ENCODE measurements at regions not wholly inside any gene's neighbourhood (a gene's known extent, or its start where the extent isn't known, plus 50 kb on each side); places are given as distances from the start of the nearest gene placed in this dataset.
A peak's percentile ranks its signal among the peaks of the same experiment; 100 is the strongest.

DNA sequence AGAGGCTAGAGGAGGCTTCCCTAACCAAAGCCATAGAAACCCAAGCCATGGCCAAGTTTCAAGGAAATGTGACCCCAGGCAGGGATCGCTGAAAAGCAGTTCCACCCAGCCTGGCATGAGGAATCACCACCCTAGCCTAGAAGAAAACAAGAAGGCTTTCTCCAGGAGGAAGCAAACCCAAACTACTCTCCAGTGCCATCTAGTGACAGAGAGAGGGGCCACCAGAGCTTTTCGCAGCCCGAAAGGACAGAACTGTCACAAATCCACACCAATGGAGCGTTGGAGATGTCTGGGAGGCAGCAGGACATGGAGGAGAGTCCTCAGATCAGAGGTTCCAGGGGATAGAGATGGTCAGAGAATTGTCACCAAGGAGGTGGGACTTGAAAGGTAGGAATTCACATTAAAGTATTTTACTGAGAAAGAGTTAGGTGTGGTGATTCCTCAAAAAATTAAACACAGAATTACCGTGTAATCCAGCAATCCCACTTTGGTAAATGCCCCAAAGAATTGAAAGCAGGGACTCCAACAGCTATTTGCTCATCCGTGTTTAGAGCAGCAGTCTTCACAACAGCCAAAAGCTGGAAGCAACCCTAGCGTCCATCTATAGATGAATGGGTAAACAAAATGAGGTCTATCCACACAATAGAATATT, 67.3 kb upstream of the NUP50 start:
- DNase-seq (ENCODE audit: low spot score), result peak; percentile 43

DNA sequence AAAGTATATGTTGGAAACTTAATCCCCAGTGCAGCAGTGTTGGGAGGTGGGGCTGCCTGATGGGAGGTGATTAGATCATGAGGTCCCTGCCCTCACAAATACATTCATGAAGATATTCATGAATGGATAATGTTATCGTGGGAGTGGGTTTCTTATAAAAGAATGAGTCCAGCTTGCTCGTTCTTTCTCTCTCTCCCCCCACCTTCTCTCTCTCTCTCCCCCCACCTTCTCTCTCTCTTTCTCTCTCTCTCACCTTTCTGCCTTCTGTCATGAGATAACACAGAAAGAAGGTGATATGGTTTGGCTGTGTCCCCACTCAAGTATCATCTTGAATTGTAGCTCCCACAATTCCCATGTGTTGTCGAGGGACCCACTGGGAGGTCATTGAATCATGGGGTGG, 66.7 kb upstream of the NUP50 start:
- DNase-seq (ENCODE audit: low spot score), result no peak

DNA sequence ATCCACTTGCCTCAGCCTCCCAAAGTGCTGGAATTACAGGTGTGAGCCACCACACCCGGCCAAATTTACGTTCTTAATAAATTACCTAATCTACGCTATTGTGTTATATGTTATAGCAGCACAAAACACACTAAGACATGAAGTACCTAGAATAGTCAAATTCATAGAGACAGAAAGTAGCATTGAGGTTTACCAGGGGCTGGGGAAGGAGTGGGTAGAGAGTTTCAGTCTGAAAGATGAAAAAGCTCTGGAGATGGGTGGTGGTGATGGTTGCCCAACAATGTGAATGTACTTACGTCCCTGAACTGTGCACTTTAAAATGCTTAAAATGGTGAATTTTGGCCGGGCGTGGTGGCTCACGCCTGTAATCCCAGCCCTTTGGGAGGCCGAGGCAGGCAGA, 65.7 kb upstream of the NUP50 start:
- DNase-seq (ENCODE audit: low spot score), result no peak

DNA sequence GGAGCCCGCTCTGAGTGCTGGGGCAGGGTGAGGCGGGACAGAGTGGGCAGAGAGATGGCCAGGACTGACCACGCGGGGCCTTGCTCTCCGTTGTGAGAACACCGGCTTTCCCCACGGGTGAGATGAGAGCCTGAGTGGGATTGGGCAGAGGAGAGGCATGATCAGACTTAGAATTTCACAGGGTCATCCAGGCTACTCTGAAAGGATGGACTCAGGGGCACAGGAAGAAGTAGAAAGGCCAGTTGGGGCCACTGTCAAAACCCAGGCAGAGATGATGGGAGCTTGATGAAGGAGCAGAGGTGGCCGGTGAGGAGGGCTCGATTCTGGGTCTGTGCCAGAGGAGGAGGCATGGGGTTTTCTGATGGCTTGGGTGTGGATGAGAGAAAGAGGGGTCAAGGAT, 63.8 kb upstream of the NUP50 start:
- DNase-seq (ENCODE audit: low spot score), result no peak

DNA sequence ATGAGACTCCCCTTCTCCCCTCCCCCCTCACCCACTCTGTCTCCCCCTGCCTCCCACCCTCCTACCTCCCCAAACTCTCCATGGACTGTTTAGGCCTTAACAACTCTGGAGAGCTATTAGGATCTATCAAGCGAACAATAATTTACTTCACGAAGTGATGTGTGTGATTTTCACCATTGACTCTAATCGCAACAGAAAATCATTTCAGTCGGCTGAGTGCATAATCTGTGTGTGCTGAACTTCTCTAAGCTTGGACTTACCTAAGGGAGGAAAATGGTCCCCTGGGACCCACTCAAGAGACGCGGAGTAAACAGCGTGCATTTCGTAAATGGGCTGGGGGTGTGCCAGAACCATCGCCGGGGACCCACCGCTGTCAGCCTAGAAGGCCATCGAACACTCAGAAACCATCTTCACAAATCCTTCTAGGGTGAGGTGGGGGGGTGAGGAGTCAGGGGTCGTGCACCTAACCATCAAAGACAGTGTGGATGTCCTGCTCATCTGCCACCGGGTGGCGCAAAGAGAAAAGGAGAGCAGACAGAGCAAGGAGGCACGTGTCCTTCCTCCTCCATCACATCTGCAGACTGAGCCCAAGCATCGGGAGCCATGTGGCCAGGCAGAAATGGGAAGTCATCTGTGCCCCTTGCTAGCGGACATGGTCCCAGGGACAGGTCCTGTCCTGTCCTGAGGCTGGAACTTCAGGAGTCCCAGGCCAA, 62.1 kb upstream of the NUP50 start:
- peak; percentile 19 for DNase-seq (ENCODE audit: low spot score)

DNA sequence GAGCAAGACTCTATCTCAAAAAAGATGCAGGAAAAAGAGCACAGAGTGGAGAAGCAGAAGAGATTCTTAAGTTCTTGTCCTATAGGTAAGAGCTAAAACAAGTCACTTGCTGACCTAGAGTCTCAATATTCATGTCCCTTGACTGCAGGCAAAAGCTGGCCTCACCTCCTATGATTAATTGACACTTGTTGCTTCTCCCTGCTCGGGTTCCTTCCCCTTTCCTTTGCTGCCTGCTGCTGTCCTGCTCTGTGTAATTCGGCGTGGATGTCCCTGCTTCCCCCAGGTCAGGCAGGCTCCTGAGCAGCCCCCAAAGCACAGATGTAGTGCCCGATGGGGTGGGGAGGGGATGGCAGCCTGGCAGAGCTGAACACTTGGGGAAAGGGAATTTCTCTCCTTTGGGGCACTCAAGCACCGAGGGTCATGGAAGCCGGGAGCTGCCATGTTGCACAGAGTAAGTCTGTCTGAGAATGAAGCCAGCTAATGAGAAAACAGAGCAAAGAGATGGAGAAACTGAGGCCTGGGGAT, 60.8 kb upstream of the NUP50 start:
- no peak for DNase-seq (ENCODE audit: low spot score)

DNA sequence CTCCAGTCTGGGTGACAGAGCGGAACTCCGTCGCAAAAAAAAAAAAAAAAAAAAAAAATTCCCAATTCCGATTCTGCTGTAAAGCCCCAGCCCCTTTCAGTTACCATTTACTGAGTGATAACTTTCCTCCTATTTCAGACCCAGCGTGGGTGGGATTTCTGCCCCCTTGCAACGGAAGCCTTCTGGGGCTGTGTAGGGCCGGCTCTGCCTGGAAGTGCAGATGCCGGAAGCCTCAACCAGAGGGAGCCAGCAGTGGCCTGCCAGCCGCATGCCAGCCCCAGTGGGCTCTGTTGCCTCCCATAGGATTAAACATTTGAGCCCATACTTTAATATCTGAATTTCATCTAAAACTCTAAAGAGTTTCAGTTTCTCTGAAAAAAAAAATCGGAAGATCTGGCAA, 60.0 kb upstream of the NUP50 start:
- no peak for DNase-seq (ENCODE audit: low spot score)

DNA sequence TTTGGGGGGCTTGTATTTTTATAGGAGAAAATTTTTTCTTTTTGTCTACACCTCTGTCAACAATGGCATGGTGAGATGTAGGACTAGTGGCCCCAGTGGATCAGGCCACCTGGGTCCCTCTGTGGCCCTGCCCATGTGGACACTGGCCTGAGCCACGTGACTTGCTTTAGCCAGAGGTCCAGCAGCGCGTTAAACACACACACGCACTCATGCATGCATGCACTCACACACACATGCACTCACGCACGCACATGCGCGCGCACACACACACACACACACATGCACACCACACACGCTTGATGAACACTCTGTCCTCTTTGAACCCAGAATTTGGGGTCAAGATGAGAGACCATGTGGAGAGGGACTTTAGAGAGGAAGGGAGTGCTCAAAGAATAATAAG, 59.4 kb upstream of the NUP50 start:
- DNase-seq (ENCODE audit: low spot score), result no peak

DNA sequence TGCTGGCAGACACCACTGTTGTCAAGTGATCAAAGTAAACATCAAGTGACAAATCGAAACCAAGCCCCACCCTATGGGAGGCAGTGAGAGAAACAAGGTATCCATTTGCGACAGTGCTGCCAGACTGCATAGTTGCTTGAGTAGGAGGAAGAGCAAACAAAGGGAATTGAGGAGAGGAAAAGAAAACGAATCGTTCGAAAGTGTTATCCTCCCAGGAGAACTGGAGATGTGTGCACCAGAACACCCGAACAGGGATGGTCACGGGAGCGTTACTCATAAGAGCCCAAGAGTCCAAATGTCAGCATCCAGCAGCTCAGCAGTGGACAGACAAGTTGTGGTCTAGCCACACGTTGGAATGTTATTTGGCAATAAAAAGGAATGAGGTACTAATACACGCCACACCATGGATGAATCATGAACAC, 58.4 kb upstream of the NUP50 start:
- no peak for DNase-seq (ENCODE audit: low spot score)

DNA sequence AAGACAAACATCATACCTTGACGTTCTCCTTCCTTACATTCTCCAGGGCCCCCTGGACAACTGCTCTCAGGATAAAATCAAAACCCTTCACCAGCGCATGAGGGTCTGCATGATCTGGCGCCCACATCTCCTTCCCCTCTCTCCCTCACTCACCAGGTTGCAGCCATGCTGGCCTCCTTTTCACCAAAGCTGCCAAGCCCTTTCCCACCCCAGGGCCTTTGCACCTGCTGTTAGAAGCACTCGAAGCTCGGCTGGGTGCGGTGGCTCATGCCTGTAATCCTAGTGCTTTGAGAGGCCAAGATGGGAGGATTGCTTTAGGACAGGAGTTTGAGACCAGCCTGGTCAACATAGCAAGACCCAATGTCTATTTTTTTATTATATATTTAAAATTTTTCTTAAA, 56.1 kb upstream of the NUP50 start:
- no peak for DNase-seq (ENCODE audit: low spot score)

DNA sequence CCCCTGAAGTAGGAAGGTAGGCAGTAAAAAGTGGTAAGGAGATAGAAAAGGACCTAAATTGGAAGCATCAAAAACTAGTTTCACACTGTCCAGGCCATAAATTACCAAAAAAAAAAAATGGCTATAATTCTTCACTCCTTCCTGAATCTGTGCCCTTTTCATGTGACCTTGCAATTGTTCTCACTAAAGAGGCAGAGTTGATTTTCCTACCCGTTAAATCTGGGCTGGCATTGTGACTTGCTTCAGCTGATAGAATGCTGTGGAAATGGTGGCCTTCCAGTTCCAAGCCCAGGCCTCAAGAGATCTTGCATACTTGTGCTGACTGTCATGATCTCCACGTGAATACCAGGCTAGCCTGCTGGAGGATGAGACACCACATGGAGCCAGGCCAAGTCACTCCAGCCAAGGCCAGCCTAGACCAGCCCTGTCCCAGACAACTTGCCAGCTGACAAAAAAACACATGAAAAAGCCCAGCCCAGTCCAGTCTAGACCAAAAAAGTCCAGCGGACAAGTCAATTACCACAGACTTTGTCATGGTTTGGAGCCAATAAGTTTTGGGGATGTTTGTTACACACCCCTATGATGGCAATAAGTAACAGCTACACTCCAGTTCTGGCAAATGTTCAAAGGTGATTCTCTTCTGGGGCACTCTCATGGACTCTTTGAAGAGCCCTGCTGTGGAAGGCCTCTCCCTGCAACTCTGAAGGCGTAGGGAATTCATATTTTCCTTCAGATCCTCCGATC, 51.4 kb upstream of the NUP50 start:
- no peak for DNase-seq (ENCODE audit: low spot score)

All from CD4-positive, alpha-beta T cell treated with Interleukin-2 at 100 ng/mL for 4 hours (primary cell).